LNCAP (cell line): ENCODE measurements at regions not wholly inside any gene's neighbourhood (a gene's known extent, or its start where the extent isn't known, plus 50 kb on each side); places are given as distances from the start of the nearest gene placed in this dataset.

Experiments used
- CTCF ChIP-seq: fragments of 450-650 bp; IDR thresholded peaks from 2 replicates; pipeline ENCODE4 v1.5.1; 2017; ENCODE audit warnings: mild to moderate bottlenecking

DNA sequence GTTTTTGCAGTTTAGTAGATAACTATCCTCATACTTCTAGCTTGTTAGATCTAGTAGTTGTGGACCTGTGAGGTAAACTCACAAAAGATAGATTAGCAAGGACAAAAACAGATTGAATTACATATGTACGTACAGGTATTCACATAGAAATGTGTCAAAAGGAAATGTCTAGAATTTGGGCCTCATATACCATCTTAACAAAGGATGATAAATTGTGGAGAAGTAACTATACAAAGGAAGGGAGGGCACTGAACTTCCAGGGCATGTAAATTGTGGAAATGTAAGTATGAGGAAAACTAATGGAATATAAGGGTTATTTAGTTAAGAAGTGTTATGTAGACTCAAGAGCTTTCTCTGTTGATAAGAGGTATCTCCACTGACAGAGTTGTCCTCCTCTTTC is 477.3 kb downstream of the KCNJ2 start:
- no peak for TF ChIP-seq CTCF

DNA sequence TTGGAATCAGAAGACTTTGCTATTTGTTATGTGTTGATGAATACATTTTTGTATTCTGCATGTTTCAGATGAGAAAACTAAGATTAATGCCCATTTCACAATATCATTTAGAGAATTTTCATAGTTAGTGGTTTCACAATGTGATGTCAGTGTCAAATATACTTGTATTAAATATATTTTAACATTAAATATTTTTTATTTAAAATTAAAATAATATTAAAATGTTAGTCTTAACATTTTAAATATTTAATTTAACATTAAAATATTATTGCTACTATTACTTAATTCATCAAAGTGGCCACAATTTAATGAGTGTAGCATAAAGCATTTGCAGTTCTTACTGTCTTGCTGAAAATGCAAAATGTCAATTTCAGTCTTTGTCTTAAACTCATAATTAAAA is 478.8 kb downstream of the KCNJ2 start:
- no peak for TF ChIP-seq CTCF

DNA sequence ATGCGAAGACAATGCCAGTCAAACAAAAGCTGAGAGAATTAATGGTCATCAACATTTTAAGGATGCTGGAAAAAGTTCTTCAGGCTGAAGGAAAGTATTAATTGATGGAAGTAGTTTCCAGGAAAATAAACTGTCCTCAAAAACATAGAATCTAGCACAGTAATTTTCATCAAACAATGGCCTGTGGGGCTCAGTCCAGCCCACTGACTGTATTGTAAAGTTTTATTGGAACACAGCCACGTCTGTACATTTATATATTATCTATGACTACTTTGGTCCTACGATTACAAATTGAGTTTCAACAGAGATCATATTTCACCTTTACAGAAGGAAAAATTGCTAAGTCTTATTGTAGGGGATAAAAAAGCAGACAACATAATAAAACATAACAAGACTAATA is 484.5 kb downstream of the KCNJ2 start:
- TF ChIP-seq CTCF: no peak

GRCh38 chr17:70654706-70655105 is 485.4 kb downstream of the KCNJ2 start:
- TF ChIP-seq CTCF: no peak

GRCh38 chr17:70655176-70655958 is 486.0 kb downstream of the KCNJ2 start:
- TF ChIP-seq CTCF: no peak

DNA sequence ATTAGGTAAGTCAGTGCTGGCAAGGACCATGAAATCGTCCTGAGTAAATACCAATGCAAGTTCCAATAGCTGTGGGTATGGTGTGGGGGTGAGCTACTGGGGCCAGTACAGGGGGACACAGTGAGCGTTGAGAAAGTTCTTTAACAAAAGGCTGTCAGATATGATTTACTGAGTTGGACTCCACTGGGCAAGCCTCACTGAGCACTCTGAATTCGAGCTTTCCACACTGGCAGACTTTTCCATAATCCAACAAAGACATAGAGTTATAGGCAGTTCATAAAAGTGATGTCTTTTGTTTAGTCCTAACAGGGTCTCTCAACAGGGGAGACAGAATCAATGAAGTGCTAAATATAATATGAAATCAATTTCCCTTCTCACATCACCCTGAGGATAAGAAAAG is 489.0 kb downstream of the KCNJ2 start:
- TF ChIP-seq CTCF: no peak

DNA sequence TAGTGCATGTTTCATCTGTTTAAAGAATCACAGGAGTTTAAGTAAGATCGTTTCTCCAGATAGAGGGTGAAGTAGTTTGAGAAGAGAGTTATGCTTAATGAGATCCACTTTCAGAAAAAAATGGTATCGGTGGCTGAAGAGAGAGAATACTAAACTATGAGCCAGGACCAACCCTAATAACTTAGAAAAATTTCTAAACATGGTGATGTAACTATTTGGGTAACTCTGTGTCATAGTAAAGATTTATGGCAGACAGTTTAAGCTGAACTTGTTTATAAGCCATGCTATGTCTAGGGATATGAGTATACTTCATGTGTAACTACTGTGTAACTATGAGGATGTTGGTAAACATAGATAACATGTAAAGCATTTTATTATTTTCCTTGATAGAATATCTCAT is 489.5 kb downstream of the KCNJ2 start:
- no peak for TF ChIP-seq CTCF
